ENCODE measurements at regions not wholly inside any gene's neighbourhood (a gene's known extent, or its start where the extent isn't known, plus 50 kb on each side); places are given as distances from the start of the nearest gene placed in this dataset.

GRCh38 chr6:90977513-90977912, 390.6 kb upstream of the MAP3K7 start:
- TF ChIP-seq CTCF (IDR thresholded peaks at IDR 0.05) = no peak
- no peak for TF ChIP-seq POLR2A (IDR thresholded peaks at IDR 0.05)
- TF ChIP-seq POLR2AphosphoS5 (IDR thresholded peaks at IDR 0.05) = no peak

Data from breast epithelium (tissue), 3 donors.